Stomach (tissue), 4 donors: ENCODE measurements at regions not wholly inside any gene's neighbourhood (a gene's known extent, or its start where the extent isn't known, plus 50 kb on each side); places are given as distances from the start of the nearest gene placed in this dataset.

ENCODE experiments used
- CTCF ChIP-seq, 7 experiments: fragments of 450-650 bp in 4 of 7; fragments of 200-600 bp in 3 of 7; sonication (generic) in 3 of 7; IDR thresholded peaks; one replicate each; pipeline ENCODE4 v1.5.1; 2016 to 2019; ENCODE audit warnings: antibody characterized with exemption in 7 of 7, control low read depth in 2 of 7, mild to moderate bottlenecking in 1 of 7
- EP300 ChIP-seq: sonication (generic); formaldehyde crosslinking; IDR thresholded peaks from one replicate; pipeline ENCODE4 v1.6.1; 2017; ENCODE audit warnings: antibody characterized with exemption
- POLR2A ChIP-seq, 4 donors: fragments of 450-650 bp; IDR thresholded peaks; one replicate each; pipeline ENCODE4 v1.6.1; 2016; ENCODE audit warnings: antibody characterized with exemption in 4 of 4, control low read depth in 2 of 4, mild to moderate bottlenecking in 1 of 4, moderate library complexity in 1 of 4
- POLR2AphosphoS5 ChIP-seq, 3 donors: sonication (generic); formaldehyde crosslinking; IDR thresholded peaks; one replicate each; pipeline ENCODE4 v1.6.1; 2016; ENCODE audit warnings: antibody characterized with exemption in 3 of 3

DNA sequence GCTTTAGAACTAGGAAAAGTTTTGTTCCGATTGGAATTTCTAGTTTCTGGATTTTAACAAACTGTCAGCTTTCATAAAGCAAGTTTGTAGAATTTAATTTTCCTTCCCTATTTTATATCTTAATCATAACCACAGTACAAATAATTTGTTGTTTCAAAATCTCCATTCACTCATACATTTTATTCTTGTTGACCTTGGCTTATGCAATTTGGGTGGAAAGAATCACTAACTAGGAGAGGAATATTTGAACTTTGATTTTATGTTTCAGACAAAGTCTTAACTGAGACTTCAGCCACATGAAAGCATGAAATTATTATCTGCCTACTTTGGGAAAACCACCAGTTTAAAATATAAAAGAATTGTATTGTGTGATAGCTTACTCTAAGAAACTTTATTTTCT is 427.9 kb downstream of the SPRY1 start:
- TF ChIP-seq CTCF (IDR thresholded peaks at IDR 0.05) (no peak), POLR2A (IDR thresholded peaks at IDR 0.05) (no peak), EP300 (no peak), POLR2AphosphoS5 (IDR thresholded peaks at IDR 0.05) (no peak)
